NT2/D1 (cell line): ENCODE measurements at regions not wholly inside any gene's neighbourhood (a gene's known extent, or its start where the extent isn't known, plus 50 kb on each side); places are given as distances from the start of the nearest gene placed in this dataset.

ENCODE experiments used
- DNase-seq: peaks from one replicate; pipeline ENCODE4 v3.0.0-alpha.2; 2011; ENCODE audit warnings: low read depth, low spot score
- H3K27me3 ChIP-seq: 2 replicates; pipeline ENCODE4 v1.6.0; 2011; ENCODE audit warnings: mild to moderate bottlenecking; ENCODE audit not compliant: insufficient read length, insufficient read depth
- H3K36me3 ChIP-seq: 2 replicates; pipeline ENCODE4 v1.6.1; 2011; ENCODE audit warnings: mild to moderate bottlenecking, low read length, mixed read lengths; ENCODE audit not compliant: insufficient read depth, insufficient read length
- H3K4me1 ChIP-seq: 2 replicates; pipeline ENCODE4 v1.5.1; 2011; ENCODE audit not compliant: insufficient read depth, insufficient read length
- H3K4me3 ChIP-seq: 2 replicates; pipeline ENCODE4 v1.5.1; 2011; ENCODE audit warnings: low read depth; ENCODE audit not compliant: insufficient read length
- H3K9ac ChIP-seq: 2 replicates; pipeline ENCODE4 v1.6.0; 2011; ENCODE audit warnings: low read depth; ENCODE audit not compliant: insufficient read length
- H3K9me3 ChIP-seq: 2 replicates; pipeline ENCODE4 v1.5.1; 2011; ENCODE audit warnings: mild to moderate bottlenecking, low read length; ENCODE audit not compliant: insufficient read depth
- SUZ12 ChIP-seq: IDR thresholded peaks from 2 replicates; pipeline ENCODE4 v1.6.1; 2011; ENCODE audit not compliant: insufficient read length, insufficient read depth; ENCODE audit errors: extremely low read depth
- YY1 ChIP-seq: IDR thresholded peaks from 2 replicates; pipeline ENCODE4 v1.6.1; 2011; ENCODE audit not compliant: insufficient read length, insufficient read depth
- ZNF274 ChIP-seq: IDR thresholded peaks from 2 replicates; pipeline ENCODE4 v1.6.1; 2011; ENCODE audit warnings: mild to moderate bottlenecking, low read depth, low read length

DNA sequence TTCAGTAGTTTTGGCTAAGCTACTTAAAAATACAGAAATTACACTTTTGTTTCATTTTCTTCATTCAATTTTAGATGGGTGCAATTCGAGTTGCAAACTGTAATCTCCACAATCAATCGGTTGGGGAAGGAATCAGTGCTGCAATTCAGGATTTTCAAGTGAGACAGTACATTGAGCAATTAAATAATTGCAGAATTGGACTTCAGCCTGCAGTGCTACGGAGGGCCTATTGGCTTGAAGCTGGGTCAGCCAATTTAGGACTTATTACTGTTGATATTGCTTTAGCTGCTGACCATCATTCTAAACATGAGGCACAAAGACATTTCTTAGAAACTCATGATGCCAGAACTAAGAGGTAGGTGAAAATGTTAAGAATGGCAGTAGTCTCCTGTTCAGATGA, 77.7 kb downstream of the BLTP1 start:
- TF ChIP-seq YY1 = no peak
- TF ChIP-seq SUZ12 = no peak
- no peak for TF ChIP-seq ZNF274
- peaks cover 13% of the 10 kb centered on the region for H3K36me3 ChIP-seq
- H3K4me3 ChIP-seq = no peak overlapping the region
- no peaks in the 10 kb centered on the region for H3K4me1 ChIP-seq
- no peak overlapping the region for H3K9ac ChIP-seq
- H3K27me3 ChIP-seq = no peaks in the 10 kb centered on the region
- no peaks in the 10 kb centered on the region for H3K9me3 ChIP-seq
- no peak for DNase-seq

GRCh38 chr4:122232633-122233032, 80.5 kb downstream of the BLTP1 start:
- Histone ChIP-seq H3K27me3 (no peaks in the 10 kb centered on the region), H3K4me1 (no peaks in the 10 kb centered on the region), H3K36me3 (peaks cover 11% of the 10 kb centered on the region), H3K9me3 (no peaks in the 10 kb centered on the region), H3K4me3 (no peak overlapping the region), H3K9ac (no peak overlapping the region)
- no peak for DNase-seq
- no peak for TF ChIP-seq YY1
- no peak for TF ChIP-seq SUZ12
- no peak for TF ChIP-seq ZNF274

DNA sequence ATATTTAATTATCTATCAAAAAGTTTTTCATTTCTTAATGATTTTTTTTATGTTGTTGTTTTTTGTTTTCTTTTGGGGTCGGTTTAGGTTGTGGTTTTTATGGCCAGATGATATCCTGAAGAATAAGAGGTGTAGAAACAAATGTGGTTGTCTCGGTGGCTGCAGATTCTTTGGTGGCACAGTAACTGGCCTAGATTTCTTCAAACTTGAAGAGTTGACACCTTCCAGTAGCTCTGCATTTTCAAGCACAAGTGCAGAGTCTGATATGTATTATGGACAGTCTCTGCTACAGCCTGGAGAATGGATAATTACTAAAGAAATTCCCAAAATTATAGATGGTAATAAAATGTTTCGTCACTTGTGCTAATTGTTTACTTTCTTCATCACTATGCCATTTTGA, 82.6 kb downstream of the BLTP1 start:
- Histone ChIP-seq H3K9ac (no peak overlapping the region), H3K36me3 (peaks cover 23% of the 10 kb centered on the region), H3K9me3 (no peaks in the 10 kb centered on the region), H3K27me3 (no peaks in the 10 kb centered on the region), H3K4me3 (no peak overlapping the region), H3K4me1 (no peaks in the 10 kb centered on the region)
- no peak for TF ChIP-seq SUZ12
- no peak for TF ChIP-seq ZNF274
- no peak for TF ChIP-seq YY1
- no peak for DNase-seq

DNA sequence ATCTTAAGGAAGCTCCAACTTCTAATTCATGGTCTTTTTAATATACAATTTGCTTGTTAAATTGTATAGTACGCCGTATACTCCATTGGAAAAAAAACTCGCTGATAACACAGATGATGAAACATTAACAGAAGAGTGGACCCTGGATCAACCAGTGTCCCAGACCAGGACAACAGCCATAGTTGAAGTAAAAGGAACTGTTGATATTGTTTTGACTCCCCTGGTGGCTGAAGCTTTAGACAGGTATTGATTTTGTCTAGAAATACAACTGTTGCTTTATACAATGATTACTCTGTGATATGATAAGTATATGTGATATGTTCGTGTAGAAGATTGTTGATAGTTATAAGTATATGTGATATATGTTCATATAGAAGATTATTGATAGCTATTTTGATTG, 91.7 kb downstream of the BLTP1 start:
- TF ChIP-seq SUZ12 (no peak), ZNF274 (no peak), YY1 (no peak)
- H3K4me3 ChIP-seq = no peak overlapping the region
- H3K4me1 ChIP-seq = no peaks in the 10 kb centered on the region
- H3K36me3 ChIP-seq = peaks cover 24% of the 10 kb centered on the region
- no peak for DNase-seq
- no peak overlapping the region for H3K9ac ChIP-seq
- no peaks in the 10 kb centered on the region for H3K9me3 ChIP-seq
- H3K27me3 ChIP-seq = no peaks in the 10 kb centered on the region

DNA sequence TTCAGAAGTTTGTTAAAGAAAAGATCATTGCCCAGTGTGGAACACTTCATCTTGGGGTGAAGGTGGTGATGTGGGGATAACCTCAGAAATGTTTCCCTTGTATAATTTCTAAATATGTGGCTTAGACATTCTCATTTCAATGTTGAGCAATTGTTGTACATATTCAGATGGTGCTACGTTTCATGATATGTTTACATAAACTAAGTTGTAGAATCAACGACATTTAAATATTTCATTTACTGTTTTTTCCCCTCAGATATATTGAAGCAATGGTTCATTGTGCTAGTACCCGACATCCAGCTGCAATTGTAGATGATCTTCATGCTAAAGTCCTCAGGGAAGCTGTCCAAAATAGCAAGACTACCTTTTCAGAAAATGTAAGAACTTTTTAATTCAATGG, 92.6 kb downstream of the BLTP1 start:
- TF ChIP-seq YY1 (no peak), ZNF274 (no peak), SUZ12 (no peak)
- Histone ChIP-seq H3K9ac (no peak overlapping the region), H3K4me3 (no peak overlapping the region), H3K36me3 (peaks cover 23% of the 10 kb centered on the region), H3K9me3 (no peaks in the 10 kb centered on the region), H3K27me3 (no peaks in the 10 kb centered on the region), H3K4me1 (no peaks in the 10 kb centered on the region)
- no peak for DNase-seq

DNA sequence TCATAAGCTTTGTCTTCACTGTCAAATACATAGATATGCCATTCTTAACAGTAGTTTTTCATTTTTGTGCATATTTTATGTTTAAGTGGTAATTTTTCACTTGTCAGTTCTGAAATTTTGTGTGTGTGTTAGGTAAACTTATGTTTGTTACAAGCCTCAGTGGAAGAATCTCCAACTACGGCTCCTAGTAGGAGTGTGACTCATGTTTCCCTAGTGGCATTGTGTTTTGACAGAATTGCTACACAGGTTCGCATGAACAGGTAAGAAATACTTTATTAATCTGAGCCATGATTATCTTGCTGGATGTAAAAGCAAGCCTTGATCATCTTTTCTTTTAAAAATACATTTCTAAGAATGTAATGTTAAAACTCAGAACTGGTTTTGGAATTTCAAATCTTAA, 94.4 kb downstream of the BLTP1 start:
- Histone ChIP-seq H3K9ac (no peak overlapping the region), H3K4me1 (no peaks in the 10 kb centered on the region), H3K4me3 (no peak overlapping the region), H3K27me3 (no peaks in the 10 kb centered on the region), H3K36me3 (peaks cover 24% of the 10 kb centered on the region), H3K9me3 (no peaks in the 10 kb centered on the region)
- no peak for DNase-seq
- TF ChIP-seq ZNF274 = no peak
- TF ChIP-seq SUZ12 = no peak
- no peak for TF ChIP-seq YY1

DNA sequence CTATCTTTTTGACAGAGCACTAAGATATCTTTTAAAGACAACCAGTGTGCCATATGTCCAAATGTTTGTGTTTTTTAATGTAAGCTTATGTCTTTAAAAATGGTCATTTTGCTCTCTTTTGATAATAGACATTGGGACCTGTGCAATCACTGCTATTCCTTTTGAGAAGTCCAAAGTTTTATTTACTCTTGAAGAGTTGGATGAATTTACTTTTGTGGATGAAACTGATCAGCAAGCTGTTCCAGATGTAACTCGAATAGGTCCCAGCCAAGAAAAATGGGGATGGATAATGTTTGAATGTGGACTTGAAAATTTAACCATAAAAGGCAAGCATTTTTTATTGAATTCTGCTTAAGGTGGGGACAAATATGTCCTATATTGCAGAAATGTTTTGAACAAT, 97.2 kb downstream of the BLTP1 start:
- Histone ChIP-seq H3K4me3 (no peak overlapping the region), H3K4me1 (no peaks in the 10 kb centered on the region), H3K27me3 (no peaks in the 10 kb centered on the region), H3K9ac (no peak overlapping the region), H3K36me3 (peaks cover 39% of the 10 kb centered on the region), H3K9me3 (no peaks in the 10 kb centered on the region)
- no peak for DNase-seq
- TF ChIP-seq SUZ12 (no peak), ZNF274 (no peak), YY1 (no peak)

- Histone ChIP-seq H3K9ac (no peak overlapping the region), H3K36me3 (peaks cover 52% of the 10 kb centered on the region), H3K4me1 (no peaks in the 10 kb centered on the region), H3K4me3 (no peak overlapping the region), H3K9me3 (no peaks in the 10 kb centered on the region), H3K27me3 (no peaks in the 10 kb centered on the region)
- TF ChIP-seq ZNF274 = no peak
- DNase-seq = no peak
These were observed 100.5 kb downstream of the BLTP1 start for GRCh38 chr4:122252584-122252983.
